ENCODE measurements at regions not wholly inside any gene's neighbourhood (a gene's known extent, or its start where the extent isn't known, plus 50 kb on each side); places are given as distances from the start of the nearest gene placed in this dataset.
A peak's percentile ranks its signal among the peaks of the same experiment; 100 is the strongest.

DNA sequence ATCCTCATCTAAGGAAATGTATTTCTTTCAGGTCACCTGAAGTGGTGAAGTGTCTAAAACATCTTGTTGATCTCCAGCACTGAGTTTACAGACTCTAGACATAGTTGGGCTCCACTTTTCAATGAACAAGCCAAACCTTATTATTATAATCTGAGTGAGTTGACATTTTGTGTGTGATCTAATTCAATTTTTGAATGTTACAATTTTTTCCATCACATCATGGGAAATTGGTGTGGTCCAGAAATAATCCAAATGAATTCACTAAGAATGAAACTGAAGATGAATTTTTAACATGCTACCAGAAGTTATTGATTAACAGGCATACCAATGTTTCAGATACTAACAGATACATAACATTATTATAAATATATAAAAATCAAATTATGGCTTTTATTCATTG lies 75.6 kb upstream of the EFEMP1 start:
- intact Hi-C loops (cut with DNase I) = no loop called here
- Histone ChIP-seq H3K27ac (no peak overlapping the region), H3K27me3 (no peaks in the 10 kb centered on the region), H3K4me1 (no peaks in the 10 kb centered on the region), H3K36me3 (no peaks in the 10 kb centered on the region), H3K4me3 (no peak overlapping the region), H3K9me3 (no peaks in the 10 kb centered on the region)
- no peak for DNase-seq (ENCODE audit: extremely low spot score in 2 of 2)
- TF ChIP-seq POLR2A (IDR thresholded peaks at IDR 0.05) (no peak), POLR2AphosphoS5 (IDR thresholded peaks at IDR 0.05; ENCODE audit: insufficient read depth in 1 of 2, low read depth in 1 of 2) (no peak), CTCF (IDR thresholded peaks at IDR 0.05) (no peak)

DNA sequence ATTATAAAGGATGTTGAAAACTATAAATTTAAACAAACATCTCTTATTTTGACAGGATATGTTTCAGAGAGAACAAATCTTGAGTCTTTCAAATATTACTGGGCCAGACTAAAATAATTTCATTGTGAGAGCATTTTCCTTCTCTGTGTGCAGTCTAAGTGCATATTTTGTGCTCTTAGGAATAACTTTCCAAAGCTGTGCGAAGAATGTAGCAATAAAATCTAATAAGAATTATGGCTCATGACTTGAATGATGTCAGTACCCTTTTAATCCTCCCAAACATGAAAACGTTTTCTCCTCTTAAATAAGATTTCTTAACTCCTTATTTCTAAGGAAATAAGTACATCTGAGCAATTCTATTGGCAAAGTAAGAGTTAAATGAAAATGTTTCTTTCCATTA lies 76.2 kb upstream of the EFEMP1 start:
- Histone ChIP-seq H3K9me3 (no peaks in the 10 kb centered on the region), H3K36me3 (no peaks in the 10 kb centered on the region), H3K4me3 (no peak overlapping the region), H3K27me3 (no peaks in the 10 kb centered on the region), H3K27ac (no peak overlapping the region), H3K4me1 (no peaks in the 10 kb centered on the region)
- TF ChIP-seq CTCF (IDR thresholded peaks at IDR 0.05) (no peak), POLR2A (IDR thresholded peaks at IDR 0.05) (no peak), POLR2AphosphoS5 (IDR thresholded peaks at IDR 0.05; ENCODE audit: insufficient read depth in 1 of 2, low read depth in 1 of 2) (no peak)
- no peak for DNase-seq (ENCODE audit: extremely low spot score in 2 of 2)
- intact Hi-C loops (cut with DNase I) = loop anchor here (10.0 kb wide), 1 partner anchor 285 kb away; no protein-coding TSS in a partner anchor

DNA sequence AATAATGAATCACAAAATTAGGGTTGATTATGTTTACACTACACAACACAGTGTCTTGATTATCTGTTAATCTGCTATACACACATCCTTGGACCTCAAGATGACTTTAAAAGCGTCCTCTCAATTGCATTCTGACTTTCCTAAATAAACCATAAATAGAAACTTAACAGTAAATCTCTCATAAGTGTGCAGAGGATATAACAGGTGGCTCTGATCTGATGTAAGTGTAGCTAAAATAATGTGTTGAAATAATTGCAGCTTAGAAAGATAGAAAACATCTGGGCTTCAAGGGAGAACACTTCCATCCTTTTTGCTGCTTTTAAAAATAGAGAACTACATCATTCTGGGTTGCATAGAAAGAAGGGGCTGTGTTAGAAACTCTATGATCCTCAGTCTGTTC lies 78.4 kb upstream of the EFEMP1 start:
- H3K27me3 ChIP-seq = no peaks in the 10 kb centered on the region
- intact Hi-C loops (cut with DNase I) = loop anchor here (10.0 kb wide), 1 partner anchor 287 kb away; no protein-coding TSS in a partner anchor
- H3K9me3 ChIP-seq = no peaks in the 10 kb centered on the region
- DNase-seq (ENCODE audit: extremely low spot score in 2 of 2) = no peak
- TF ChIP-seq CTCF (IDR thresholded peaks at IDR 0.05) (no peak), POLR2A (IDR thresholded peaks at IDR 0.05) (no peak), POLR2AphosphoS5 (IDR thresholded peaks at IDR 0.05; ENCODE audit: insufficient read depth in 1 of 2, low read depth in 1 of 2) (no peak)
- no peak overlapping the region for H3K27ac ChIP-seq
- H3K36me3 ChIP-seq = no peaks in the 10 kb centered on the region
- H3K4me1 ChIP-seq = no peaks in the 10 kb centered on the region
- no peak overlapping the region for H3K4me3 ChIP-seq

DNA sequence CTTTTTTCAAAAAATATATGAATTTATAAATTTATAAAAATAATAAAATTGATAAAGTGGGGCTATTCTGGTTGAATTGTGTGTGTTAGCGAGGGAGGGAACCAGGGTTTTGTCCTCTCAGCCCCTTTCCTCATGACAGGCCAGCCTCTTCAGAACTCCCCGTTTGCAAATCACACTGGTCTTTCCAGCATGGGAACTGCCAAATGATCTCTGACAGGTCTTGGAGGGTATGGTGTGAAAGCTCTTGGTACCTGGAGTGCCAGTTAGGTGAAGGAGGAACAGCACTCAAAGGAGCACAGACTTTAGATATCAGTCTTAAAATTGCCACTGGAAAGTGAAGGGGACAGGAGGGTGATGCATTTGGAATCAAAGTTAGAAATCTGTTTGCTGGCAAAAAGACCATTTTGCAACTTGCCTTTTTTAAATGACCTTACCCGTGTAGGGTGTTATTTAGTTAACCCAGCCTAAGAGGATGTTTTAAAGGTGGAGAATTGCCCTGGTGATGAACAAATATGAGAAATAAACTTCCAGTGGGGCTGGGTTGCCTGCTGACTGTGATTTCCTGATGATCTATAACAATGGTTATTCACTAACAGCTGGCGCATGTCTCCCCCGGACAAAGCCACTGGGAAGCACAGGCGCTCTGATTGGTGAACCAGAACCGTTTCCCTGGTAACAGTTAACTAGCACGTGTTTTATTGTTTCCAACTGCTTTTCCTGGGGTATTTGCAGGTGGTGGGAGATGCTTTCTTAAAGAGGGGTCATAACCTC lies 85.3 kb upstream of the EFEMP1 start:
- no peak for TF ChIP-seq CTCF (IDR thresholded peaks at IDR 0.05)
- no peak for TF ChIP-seq POLR2A (IDR thresholded peaks at IDR 0.05)
- no peak for TF ChIP-seq POLR2AphosphoS5 (IDR thresholded peaks at IDR 0.05; ENCODE audit: insufficient read depth in 1 of 2, low read depth in 1 of 2)
- DNase-seq (ENCODE audit: extremely low spot score in 2 of 2) = no peak
- H3K36me3 ChIP-seq = no peaks in the 10 kb centered on the region
- H3K4me1 ChIP-seq = no peaks in the 10 kb centered on the region
- intact Hi-C loops (cut with DNase I) = loop anchor here (10.0 kb wide), 1 partner anchor 294 kb away; no protein-coding TSS in a partner anchor
- H3K4me3 ChIP-seq = no peak overlapping the region
- no peaks in the 10 kb centered on the region for H3K27me3 ChIP-seq
- H3K9me3 ChIP-seq = no peaks in the 10 kb centered on the region
- no peak overlapping the region for H3K27ac ChIP-seq

GRCh38 chr2:56009758-56010458 lies 86.3 kb upstream of the EFEMP1 start:
- no peaks in the 10 kb centered on the region for H3K27me3 ChIP-seq

More at GRCh38 chr2:56009758-56010458, 86.3 kb upstream of the EFEMP1 start:
- intact Hi-C loops (cut with DNase I) = loop anchor here (10.0 kb wide), 1 partner anchor 295 kb away; no protein-coding TSS in a partner anchor
- Histone ChIP-seq H3K27ac (no peak overlapping the region), H3K4me1 (no peaks in the 10 kb centered on the region), H3K36me3 (no peaks in the 10 kb centered on the region), H3K9me3 (no peaks in the 10 kb centered on the region), H3K4me3 (no peak overlapping the region)
- TF ChIP-seq CTCF (IDR thresholded peaks at IDR 0.05) (peak; percentile 22 to 65 (median 23)), POLR2A (IDR thresholded peaks at IDR 0.05) (no peak)
- DNase-seq (ENCODE audit: extremely low spot score in 2 of 2) = no peak
